IMR-90 (cell line): ENCODE measurements at regions not wholly inside any gene's neighbourhood (a gene's known extent, or its start where the extent isn't known, plus 50 kb on each side); places are given as distances from the start of the nearest gene placed in this dataset.

Source experiments
- ATAC-seq: fragments of 200-7000 bp; cut with Tn5 transposase; 2 replicates; pipeline ENCODE4 v1.9.1; 2020; ENCODE audit warnings: low read depth, mild to moderate bottlenecking, moderate library complexity
- BruUV-seq: library from RNA; stranded (reverse); fragments of 400-500 nt; replicated peaks from 2 replicates; lab custom pipeline; 2021; lab: Mats Ljungman, UMichigan
- CTCF ChIA-PET: fragments of 300-600 bp; formaldehyde crosslinking; extraction: SDS; loops from one replicate; lab custom pipeline; 2021; ENCODE audit warnings: antibody characterized with exemption; lab: Yijun Ruan, JAX
- POLR2A ChIA-PET: fragments of 300-600 bp; sonication (Branson Sonifier 250); formaldehyde crosslinking; loops from one replicate; lab custom pipeline; 2022; ENCODE audit warnings: antibody characterized with exemption; ENCODE audit not compliant: unreplicated experiment; lab: Charles Lee
- DNase-seq: peaks from one replicate; pipeline ENCODE4 v3.0.0; 2013
- H2AFZ ChIP-seq: replicated peaks from 2 replicates; pipeline ENCODE3; 2013; ENCODE audit warnings: low read length, mild to moderate bottlenecking; ENCODE audit not compliant: poor library complexity
- H2AK5ac ChIP-seq: 2 replicates; pipeline ENCODE4 v1.6.1; 2013; ENCODE audit warnings: low read depth, low read length, inconsistent platforms
- H2AK9ac ChIP-seq: replicated peaks from 2 replicates; pipeline ENCODE3; 2013; ENCODE audit warnings: mild to moderate bottlenecking, low read depth, low read length, moderate library complexity; ENCODE audit not compliant: poor library complexity
- H2BK120ac ChIP-seq: 2 replicates; pipeline ENCODE4 v1.6.1; 2013; ENCODE audit warnings: low read depth, low read length, inconsistent platforms
- H2BK15ac ChIP-seq: 3 replicates; pipeline ENCODE4 v1.6.1; 2013; ENCODE audit warnings: low read depth, low read length, inconsistent platforms
- H2BK20ac ChIP-seq: 2 replicates; pipeline ENCODE4 v1.6.1; 2013; ENCODE audit warnings: low read depth, mild to moderate bottlenecking, inconsistent platforms, low read length, moderate library complexity
- H2BK5ac ChIP-seq: 2 replicates; pipeline ENCODE4 v1.6.1; 2013; ENCODE audit warnings: mild to moderate bottlenecking, low read depth, low read length, inconsistent platforms; ENCODE audit not compliant: poor library complexity, severe bottlenecking
- H3K14ac ChIP-seq: replicated peaks from 2 replicates; pipeline ENCODE4 v1.6.1; 2013; ENCODE audit warnings: low read depth, low read length, inconsistent platforms
- H3K18ac ChIP-seq: 2 replicates; pipeline ENCODE4 v1.6.1; 2013; ENCODE audit warnings: low read depth, low read length, control low read depth
- H3K23ac ChIP-seq: 2 replicates; pipeline ENCODE4 v1.6.1; 2013; ENCODE audit warnings: low read depth, low read length, inconsistent platforms
- H3K27ac ChIP-seq: 2 replicates; pipeline ENCODE4 v1.5.1; 2013; ENCODE audit warnings: mild to moderate bottlenecking, control low read depth, low read length; ENCODE audit not compliant: insufficient read depth
- H3K27me3 ChIP-seq: 2 replicates; pipeline ENCODE4 v1.6.1; 2013; ENCODE audit warnings: low read length; ENCODE audit not compliant: control insufficient read depth, insufficient read depth
- H3K36me3 ChIP-seq: 2 replicates; pipeline ENCODE4 v1.6.1; 2013; ENCODE audit warnings: low read length, mixed read lengths; ENCODE audit not compliant: control insufficient read depth, insufficient read depth
- H3K4ac ChIP-seq: 2 replicates; pipeline ENCODE4 v1.6.1; 2013; ENCODE audit warnings: low read depth, low read length, inconsistent platforms
- H3K4me1 ChIP-seq: 2 replicates; pipeline ENCODE4 v1.6.1; 2013; ENCODE audit warnings: low read length, mixed read lengths; ENCODE audit not compliant: control insufficient read depth, insufficient read depth
- H3K4me2 ChIP-seq: 2 replicates; pipeline ENCODE4 v1.6.1; 2013; ENCODE audit warnings: low read depth, mild to moderate bottlenecking, control low read depth, low read length, moderate library complexity
- H3K4me3 ChIP-seq: 2 replicates; pipeline ENCODE4 v1.5.1; 2013; ENCODE audit warnings: low read depth, mild to moderate bottlenecking, control low read depth, low read length, moderate library complexity; ENCODE audit not compliant: insufficient read depth
- H3K56ac ChIP-seq: 2 replicates; pipeline ENCODE4 v1.6.1; 2013; ENCODE audit warnings: low read length, inconsistent platforms; ENCODE audit not compliant: insufficient read depth; ENCODE audit errors: extremely low read depth
- H3K79me1 ChIP-seq, 2 experiments: 2 replicates each; pipeline ENCODE4 v1.6.1; 2013; ENCODE audit warnings: low read length in 2 of 2, inconsistent platforms in 1 of 2, low read depth in 1 of 2
- H3K9ac ChIP-seq: 2 replicates; pipeline ENCODE4 v1.6.1; 2013; ENCODE audit warnings: low read depth, low read length, control low read depth
- H3K9me1 ChIP-seq: 2 replicates; pipeline ENCODE4 v1.6.1; 2013; ENCODE audit warnings: low read length, inconsistent platforms; ENCODE audit not compliant: insufficient read depth
- H3K9me3 ChIP-seq: 2 replicates; pipeline ENCODE4 v1.6.1; 2013; ENCODE audit warnings: low read length; ENCODE audit not compliant: control insufficient read depth, insufficient read depth
- H4K20me1 ChIP-seq: 2 replicates; pipeline ENCODE4 v1.6.1; 2013; ENCODE audit warnings: low read length, inconsistent platforms; ENCODE audit not compliant: insufficient read depth
- H4K5ac ChIP-seq: 2 replicates; pipeline ENCODE4 v1.6.1; 2013; ENCODE audit warnings: mild to moderate bottlenecking, low read depth, low read length, control low read depth
- H4K8ac ChIP-seq, 2 experiments: 2 replicates each; pipeline ENCODE4 v1.6.1; 2013; ENCODE audit warnings: low read depth in 2 of 2, low read length in 2 of 2, control low read depth in 1 of 2, inconsistent platforms in 1 of 2
- H4K91ac ChIP-seq: 2 replicates; pipeline ENCODE4 v1.6.1; 2013; ENCODE audit warnings: low read depth, low read length, inconsistent platforms; ENCODE audit not compliant: insufficient read depth
- BHLHE40 ChIP-seq: fragments of 150-350 bp; IDR thresholded peaks from 2 replicates; pipeline ENCODE4 v1.6.1; 2016; ENCODE audit warnings: mild to moderate bottlenecking, low read depth, low read length
- CHD1 ChIP-seq: IDR thresholded peaks from 2 replicates; pipeline ENCODE4 v1.6.1; 2012; ENCODE audit warnings: low read depth, low read length, improper control_type of control experiment
- CTCF ChIP-seq: conservative IDR thresholded peaks from 2 replicates; pipeline ENCODE4 v1.5.1; 2012; ENCODE audit warnings: mild to moderate bottlenecking, low read depth, low read length, improper control_type of control experiment
- FOS ChIP-seq: fragments of 150-350 bp; IDR thresholded peaks from 2 replicates; pipeline ENCODE4 v1.6.1; 2016; ENCODE audit warnings: low read depth, low read length
- MAFK ChIP-seq: IDR thresholded peaks from 2 replicates; pipeline ENCODE4 v1.6.1; 2012; ENCODE audit warnings: low read depth, low read length, improper control_type of control experiment
- MAZ ChIP-seq: IDR thresholded peaks from 2 replicates; pipeline ENCODE4 v1.6.1; 2012; ENCODE audit warnings: low read depth, mild to moderate bottlenecking, low read length, improper control_type of control experiment, moderate library complexity, borderline replicate concordance
- MXI1 ChIP-seq: IDR thresholded peaks from 2 replicates; pipeline ENCODE4 v1.6.1; 2012; ENCODE audit warnings: low read depth, mild to moderate bottlenecking, low read length, moderate library complexity, borderline replicate concordance
- RAD21 ChIP-seq: IDR thresholded peaks from 2 replicates; pipeline ENCODE4 v1.6.1; 2012; ENCODE audit warnings: low read length, improper control_type of control experiment
- RFX5 ChIP-seq: IDR thresholded peaks from 2 replicates; pipeline ENCODE4 v1.8.0; 2012; ENCODE audit warnings: low read depth, mild to moderate bottlenecking, low read length, moderate library complexity
- SMC3 ChIP-seq: fragments of 150-350 bp; IDR thresholded peaks from 2 replicates; pipeline ENCODE4 v1.6.1; 2016; ENCODE audit warnings: low read depth, mild to moderate bottlenecking, antibody characterized with exemption, low read length, moderate library complexity
- WGBS, 2 experiments: methylation state at CpG; one replicate each; pipeline versions ENCODE4 v1.1.5 to v1.1.7; 2013; ENCODE audit warnings: missing lambda C conversion rate in 2 of 2; ENCODE audit not compliant: insufficient read length in 1 of 2; ENCODE audit errors: extremely low coverage in 2 of 2; 5-methylcytosine and 5-hydroxymethylcytosine counted together
- dilution Hi-C: fragments of 300-500 bp; cut with HindIII; formaldehyde crosslinking; loops from one replicate; pipeline ENCODE4 v1.14.3; 2018; ENCODE audit warnings: low sequenced_read_pairs; ENCODE audit not compliant: unreplicated experiment
- in situ Hi-C: fragments of 300-500 bp; cut with MboI; formaldehyde crosslinking; loops from 3 replicates; pipeline ENCODE4 v1.14.3; 2019; ENCODE audit warnings: low sequenced_read_pairs, inconsistent platforms, mixed read lengths
- intact Hi-C: fragments of 100-400 bp; cut with micrococcal nuclease; formaldehyde crosslinking; loops from 2 replicates; pipeline ENCODE4 v1.10.0; 2022
- TF ChIP-seq, protein P1 (sequence below): fragments of 150-350 bp; IDR thresholded peaks from 2 replicates; pipeline ENCODE4 v1.6.1; 2017; ENCODE audit warnings: mild to moderate bottlenecking, antibody characterized with exemption, low read length, low read depth
- TF ChIP-seq, protein P2 (sequence below): fragments of 150-350 bp; IDR thresholded peaks from 2 replicates; pipeline ENCODE4 v1.6.1; 2016; ENCODE audit warnings: low read depth, mild to moderate bottlenecking, low read length, moderate library complexity, borderline replicate concordance

DNA sequence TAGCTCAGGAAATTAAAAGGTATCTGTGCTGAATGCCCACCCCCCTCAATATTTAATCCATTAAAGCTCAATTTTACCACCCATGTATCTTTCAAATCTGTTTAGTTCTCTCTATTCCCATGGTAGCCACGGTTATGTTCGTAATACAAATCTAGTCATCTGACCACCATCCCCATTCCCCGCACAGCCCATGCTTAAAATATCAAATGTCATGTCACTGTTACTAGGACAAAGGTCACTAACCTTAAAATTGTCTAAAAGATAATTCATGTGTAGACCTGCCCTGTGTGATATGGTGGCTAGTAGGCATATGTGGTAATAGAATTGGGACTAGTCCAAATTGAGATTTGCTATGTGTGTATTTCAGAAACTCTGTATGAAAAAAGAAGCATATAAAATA lies 728.5 kb upstream of the B3GALT2 start:
- dilution Hi-C loops: no loop called here
- intact Hi-C loops: no loop called here
- TF ChIP-seq SMC3 (no peak), MAFK (no peak), RFX5 (no peak), CHD1 (no peak), RAD21 (no peak), CTCF (no peak), MXI1 (no peak), MAZ (no peak), BHLHE40 (no peak), FOS (no peak)
- TF ChIP-seq, protein P1, sequence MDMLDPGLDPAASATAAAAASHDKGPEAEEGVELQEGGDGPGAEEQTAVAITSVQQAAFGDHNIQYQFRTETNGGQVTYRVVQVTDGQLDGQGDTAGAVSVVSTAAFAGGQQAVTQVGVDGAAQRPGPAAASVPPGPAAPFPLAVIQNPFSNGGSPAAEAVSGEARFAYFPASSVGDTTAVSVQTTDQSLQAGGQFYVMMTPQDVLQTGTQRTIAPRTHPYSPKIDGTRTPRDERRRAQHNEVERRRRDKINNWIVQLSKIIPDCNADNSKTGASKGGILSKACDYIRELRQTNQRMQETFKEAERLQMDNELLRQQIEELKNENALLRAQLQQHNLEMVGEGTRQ: no peak
- TF ChIP-seq, protein P2, sequence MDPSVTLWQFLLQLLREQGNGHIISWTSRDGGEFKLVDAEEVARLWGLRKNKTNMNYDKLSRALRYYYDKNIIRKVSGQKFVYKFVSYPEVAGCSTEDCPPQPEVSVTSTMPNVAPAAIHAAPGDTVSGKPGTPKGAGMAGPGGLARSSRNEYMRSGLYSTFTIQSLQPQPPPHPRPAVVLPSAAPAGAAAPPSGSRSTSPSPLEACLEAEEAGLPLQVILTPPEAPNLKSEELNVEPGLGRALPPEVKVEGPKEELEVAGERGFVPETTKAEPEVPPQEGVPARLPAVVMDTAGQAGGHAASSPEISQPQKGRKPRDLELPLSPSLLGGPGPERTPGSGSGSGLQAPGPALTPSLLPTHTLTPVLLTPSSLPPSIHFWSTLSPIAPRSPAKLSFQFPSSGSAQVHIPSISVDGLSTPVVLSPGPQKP: no peak

More for the DNA sequence above, 728.5 kb upstream of the B3GALT2 start:
- WGBS, 2 experiments: 80% methylated on average over 1 of the region's 3 CpGs; no CpG with 5 or more reads in 1 of the 2 experiments
- H3K14ac ChIP-seq: no peak overlapping the region
- H3K23ac ChIP-seq: no peak overlapping the region
- no peak overlapping the region for H3K27ac ChIP-seq
- H2BK5ac ChIP-seq: no peak overlapping the region
- DNase-seq (no peak), ATAC-seq (no peak)
- no peak overlapping the region for H2BK15ac ChIP-seq
- no peak overlapping the region for H2BK120ac ChIP-seq
- H3K56ac ChIP-seq: no peak overlapping the region
- ChIA-PET POLR2A (no interaction called here), CTCF (interaction anchor here (1.5 kb wide), 1 partner anchor 9 kb away, joined by 4 read pairs; no protein-coding TSS in a partner anchor)
- H2AFZ ChIP-seq: no peak overlapping the region
- H4K5ac ChIP-seq: no peak overlapping the region
- H4K91ac ChIP-seq: no peak overlapping the region
- H3K79me1 ChIP-seq: no peaks in the 10 kb centered on the region
- no peaks in the 10 kb centered on the region for H3K9me3 ChIP-seq
- H2AK5ac ChIP-seq: no peak overlapping the region
- H3K4me3 ChIP-seq: no peak overlapping the region
- H4K8ac ChIP-seq: no peak overlapping the region
- no peaks in the 10 kb centered on the region for H3K4me1 ChIP-seq
- H3K27me3 ChIP-seq: no peaks in the 10 kb centered on the region
- H4K20me1 ChIP-seq: no peaks in the 10 kb centered on the region
- no peak overlapping the region for H2BK20ac ChIP-seq
- in situ Hi-C loops: no loop called here
- no peaks in the 10 kb centered on the region for H3K9me1 ChIP-seq
- BruUV-seq: no TSS peak
- no peak overlapping the region for H3K4me2 ChIP-seq
- H3K18ac ChIP-seq: no peak overlapping the region
- H3K9ac ChIP-seq: no peak overlapping the region
- no peak overlapping the region for H2AK9ac ChIP-seq
- no peaks in the 10 kb centered on the region for H3K36me3 ChIP-seq
- no peak overlapping the region for H3K4ac ChIP-seq
